ENCODE measurements at regions not wholly inside any gene's neighbourhood (a gene's known extent, or its start where the extent isn't known, plus 50 kb on each side); places are given as distances from the start of the nearest gene placed in this dataset.
"Not testable (repeated sequence)": the region's sequence is repeated elsewhere in the genome, so short reads cannot be mapped to it uniquely, and the experiment has no call there.

DNA sequence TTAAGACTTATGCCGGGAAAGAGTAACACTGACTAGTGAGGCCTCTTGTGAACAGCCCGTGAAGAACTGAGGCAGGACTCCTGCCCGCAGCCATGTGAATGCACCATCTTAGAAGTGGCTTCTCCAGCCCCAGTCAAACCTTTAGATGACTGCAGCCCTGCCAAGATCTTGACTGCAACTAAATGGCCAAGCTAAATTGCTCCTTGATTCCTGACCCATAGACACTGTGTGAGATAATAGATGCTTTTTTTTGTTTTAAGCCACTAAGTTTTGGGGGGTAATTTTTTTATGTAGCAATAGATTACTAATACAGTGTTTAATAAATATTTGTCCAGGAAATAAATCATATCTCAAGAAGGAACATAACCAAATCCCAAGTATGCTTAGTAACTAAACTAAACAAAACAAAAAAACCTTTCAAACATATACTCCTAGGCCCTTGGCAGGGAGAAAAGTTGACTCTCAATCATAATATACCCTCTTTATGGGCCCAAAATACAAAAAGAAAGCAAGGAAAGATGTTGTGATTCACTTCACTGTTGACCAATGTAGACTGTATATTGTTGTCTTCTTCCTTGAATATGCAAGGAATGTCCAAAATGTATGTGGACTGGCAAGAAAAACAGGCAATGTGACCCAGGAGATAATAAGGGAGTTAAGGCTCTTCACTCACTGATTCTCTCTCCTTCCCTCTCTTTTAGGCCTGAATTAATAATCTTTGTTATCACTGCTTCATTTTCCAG is 79.7 kb upstream of the ZNF366 start:
- no peak for DNase-seq

DNA sequence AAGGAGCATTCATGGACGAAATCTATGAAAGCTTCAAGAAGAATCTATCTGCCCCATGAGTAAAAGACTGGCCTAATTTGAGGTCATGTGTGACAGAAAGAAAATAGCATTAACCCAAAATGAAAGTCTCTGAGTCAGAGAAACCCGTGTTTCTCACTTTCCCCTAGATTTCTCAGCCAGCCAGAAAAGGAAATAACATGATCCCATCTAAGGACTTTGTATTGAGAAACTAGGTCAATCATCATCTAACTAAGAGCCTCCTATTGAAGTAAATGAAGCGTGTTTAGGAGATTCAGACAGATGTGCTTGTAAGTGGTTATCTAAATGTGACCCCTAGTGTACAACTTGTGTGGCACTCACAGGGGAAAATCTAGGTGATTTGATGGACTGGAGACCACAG is 77.3 kb upstream of the ZNF366 start:
- no peak for DNase-seq

DNA sequence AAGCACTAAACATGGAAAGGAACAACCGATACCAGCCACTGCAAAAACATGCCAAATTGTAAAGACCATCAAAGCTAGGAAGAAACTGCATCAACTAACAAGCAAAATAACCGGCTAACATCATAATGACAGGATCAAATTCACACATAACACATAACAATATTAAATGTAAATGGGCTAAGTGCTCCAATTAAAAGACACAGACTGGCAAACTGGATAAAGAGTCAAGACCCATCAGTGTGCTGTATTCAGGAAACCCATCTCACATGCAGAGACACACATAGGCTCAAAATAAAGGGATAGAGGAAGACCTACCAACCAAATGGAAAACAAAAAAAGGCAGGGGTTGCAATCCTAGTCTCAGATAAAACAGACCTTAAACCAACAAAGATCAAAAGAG is 72.1 kb upstream of the ZNF366 start:
- not testable (repeated sequence) for DNase-seq

DNA sequence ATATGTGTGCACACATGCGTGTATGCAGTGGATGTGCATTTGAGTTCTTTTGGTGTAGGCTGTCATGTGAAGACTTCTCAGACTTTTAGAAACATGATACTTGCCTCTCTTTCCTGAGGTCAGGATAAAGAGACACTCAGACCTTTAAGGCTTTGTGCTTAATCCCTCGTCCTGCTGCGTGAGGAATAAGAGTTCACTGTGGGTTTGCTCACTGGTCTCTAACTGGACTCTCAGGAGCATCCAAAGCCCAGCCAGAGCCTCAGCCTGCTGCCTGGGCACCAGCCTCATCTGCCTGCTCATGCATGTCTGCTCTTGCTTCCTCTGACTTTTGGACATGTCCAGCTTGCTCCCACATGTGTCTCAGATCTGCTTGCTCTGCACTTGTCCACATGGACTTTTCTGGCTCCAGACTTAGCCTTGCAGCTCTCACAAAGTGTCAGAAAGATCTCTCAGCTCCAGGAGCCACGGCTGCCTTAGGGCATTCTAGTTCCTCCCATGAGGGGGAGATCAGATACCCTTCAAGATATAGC is 65.1 kb upstream of the ZNF366 start:
- no peak for DNase-seq

DNA sequence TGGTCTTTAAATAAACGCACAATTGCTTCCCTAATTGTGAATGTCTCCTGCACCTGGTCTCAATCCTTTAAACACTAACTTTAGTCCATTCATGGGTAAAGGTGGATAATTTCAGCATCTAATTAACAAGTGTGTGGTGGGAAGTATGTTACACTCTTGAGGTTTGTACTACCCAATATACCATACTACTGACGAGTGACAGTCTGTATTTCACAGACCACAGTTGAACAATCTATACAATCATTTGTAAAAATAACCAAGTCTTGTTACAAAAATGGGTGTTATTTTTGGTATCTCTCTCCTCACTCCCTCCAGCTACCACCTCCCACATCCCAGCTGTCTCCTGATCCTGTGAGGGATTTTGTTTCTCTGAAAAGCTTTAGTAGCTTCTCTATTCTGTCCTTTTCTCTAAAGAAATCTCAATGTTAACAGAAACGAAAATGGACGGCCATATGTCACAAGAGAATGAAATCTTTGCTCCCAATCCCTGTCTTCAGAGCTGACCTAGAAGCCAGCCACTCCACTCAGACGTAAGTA is 62.3 kb upstream of the ZNF366 start:
- DNase-seq: no peak

DNA sequence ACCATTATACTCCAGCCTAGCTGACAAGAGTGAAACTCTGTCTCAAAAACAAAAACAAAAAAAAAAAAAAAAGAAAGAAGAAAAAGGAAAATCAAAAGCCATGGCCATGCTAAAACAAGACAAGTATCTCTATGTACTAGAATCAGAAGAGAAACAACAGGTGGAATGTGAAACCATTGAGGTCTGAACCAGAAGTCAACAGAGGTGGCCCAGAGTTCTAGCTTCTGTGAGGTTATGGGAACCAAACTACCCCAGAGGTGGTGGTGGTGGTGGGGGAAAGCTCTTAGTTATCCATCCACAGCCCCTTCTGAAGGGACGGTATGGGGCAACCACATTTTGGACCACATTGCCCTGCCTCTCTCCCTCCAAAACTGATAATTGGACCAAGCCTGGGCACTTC is 59.5 kb upstream of the ZNF366 start:
- DNase-seq: no peak

DNA sequence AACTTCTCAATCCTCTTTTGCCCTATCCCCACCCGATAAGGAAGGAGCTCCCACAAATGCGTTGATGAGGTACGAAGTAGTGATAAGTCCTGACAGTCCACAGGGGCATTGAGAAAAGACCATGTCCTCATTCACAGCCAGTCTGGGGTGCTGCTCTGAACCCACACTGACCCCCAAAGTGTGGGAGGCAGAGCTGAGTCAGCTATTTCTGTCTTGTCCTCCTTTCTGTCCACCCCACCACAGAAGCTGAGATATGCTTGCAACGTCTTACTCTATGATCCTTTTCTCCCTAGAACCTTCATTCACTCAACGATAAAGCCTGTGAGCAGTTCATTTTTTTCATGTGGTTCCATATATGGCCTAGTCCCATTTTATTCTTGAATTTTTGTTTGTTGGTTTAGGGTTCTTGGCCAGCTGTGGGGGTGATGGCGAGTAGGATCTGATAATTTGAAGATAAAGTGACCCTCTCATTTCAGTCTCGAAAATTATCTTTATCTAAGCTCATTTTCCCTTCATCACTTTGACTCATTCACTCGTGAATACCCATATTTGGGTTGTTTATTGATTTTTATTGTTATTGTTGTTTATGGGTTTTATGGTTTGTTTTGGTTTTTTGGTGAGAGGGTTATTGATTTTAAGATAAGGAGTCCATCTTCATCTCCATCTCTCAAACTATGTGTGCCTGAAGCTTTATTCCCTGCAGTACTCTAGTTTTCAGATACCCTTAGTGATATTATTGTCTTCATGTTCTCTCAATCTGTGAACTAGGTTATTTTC is 58.5 kb upstream of the ZNF366 start:
- no peak for DNase-seq

DNA sequence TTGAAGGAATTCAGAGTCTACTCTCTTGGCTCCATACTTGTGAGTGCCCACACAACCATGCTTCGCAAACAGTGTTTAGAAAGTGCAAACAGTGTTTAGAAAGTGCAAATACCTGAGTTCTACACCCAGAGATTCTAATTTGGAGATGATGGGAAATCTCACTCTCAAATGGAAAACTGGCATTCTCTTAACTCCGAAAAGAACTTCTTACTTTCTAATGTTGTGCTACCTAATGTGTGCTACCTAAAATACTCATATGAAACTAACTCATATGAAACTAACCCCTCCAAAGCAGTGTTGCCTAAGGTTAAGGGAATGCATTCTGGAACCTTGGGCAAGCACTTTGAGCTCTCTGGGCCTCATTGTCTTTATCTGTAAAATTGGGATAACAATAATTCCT is 55.5 kb upstream of the ZNF366 start:
- no peak for DNase-seq

DNA sequence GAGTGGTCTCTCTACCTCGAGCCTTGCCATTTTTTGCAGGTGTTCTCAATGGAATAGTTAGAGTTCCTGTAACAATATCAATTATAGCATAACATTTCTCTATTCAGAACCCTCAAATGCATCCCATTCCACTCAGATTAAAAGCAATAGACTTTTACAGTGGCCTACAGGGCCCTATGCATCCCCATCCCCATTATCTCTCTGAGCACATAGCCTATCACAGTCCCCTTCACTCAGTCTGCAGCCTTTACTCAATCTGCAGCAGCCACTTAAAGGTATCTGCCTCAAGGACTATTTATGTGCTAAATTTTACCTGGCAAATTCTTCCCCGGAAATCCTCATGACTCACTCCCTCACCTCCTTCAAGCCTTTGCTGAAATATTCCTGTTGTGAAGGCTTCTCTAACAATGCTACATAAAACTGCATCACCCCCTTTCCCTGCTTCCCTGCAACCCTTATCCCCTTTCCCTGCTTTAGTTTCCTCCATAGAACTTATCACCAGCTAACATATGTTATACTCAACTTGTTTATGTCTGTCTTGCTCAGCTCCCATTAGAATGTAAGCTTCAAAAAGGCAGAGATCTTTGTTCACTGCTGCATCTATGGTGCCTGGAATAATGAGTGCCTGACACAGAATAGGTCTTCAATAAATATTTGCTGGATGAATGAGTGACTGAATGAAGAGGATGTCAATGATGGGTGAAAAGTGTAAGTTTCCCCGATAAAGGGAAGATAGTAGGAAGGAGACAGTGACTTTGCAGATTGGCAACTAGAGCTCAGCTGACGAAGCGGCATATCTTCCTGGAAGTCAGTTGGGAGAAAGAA is 54.1 kb upstream of the ZNF366 start:
- DNase-seq: no peak

DNA sequence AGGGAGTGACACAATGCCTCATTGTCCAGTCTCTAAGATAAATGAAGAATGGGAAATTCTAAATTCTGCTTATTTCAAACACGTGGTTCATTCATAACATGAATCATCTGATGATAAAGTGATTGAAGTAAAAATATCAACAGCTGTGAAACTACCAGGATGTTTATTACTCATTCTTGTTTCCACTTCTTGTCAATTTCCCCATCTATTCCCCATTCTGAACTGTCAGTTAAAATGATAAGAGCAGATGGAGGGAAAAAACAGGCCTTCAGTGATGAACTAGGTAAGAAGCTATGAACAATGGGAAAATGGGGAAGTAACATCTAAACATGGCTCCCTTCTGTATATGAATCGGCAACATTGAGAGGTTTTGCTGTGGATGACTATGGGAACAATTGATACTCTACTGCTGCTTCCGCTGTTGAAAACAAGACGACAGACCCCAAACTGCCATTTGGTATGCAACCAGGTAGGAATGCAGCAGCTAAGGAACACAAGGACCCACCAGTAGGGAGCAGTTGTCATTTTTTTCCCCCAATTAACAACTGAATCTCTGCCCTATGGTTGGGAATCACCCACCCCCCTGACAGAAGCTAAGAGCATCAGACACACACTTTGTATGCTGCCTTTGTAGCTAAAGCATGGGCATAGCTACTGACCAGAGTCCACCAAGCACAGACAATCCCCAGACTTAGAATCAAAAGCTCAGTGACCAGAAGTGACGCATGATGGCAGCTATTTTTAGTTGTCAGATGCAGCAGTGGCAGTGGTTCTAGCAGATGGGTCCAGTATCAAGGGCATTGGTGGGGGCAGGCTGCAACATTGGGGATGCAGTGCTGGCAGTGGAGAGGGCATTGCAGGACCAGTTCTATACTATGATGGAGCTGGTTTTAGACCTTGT is 52.9 kb upstream of the ZNF366 start:
- no peak for DNase-seq

DNA sequence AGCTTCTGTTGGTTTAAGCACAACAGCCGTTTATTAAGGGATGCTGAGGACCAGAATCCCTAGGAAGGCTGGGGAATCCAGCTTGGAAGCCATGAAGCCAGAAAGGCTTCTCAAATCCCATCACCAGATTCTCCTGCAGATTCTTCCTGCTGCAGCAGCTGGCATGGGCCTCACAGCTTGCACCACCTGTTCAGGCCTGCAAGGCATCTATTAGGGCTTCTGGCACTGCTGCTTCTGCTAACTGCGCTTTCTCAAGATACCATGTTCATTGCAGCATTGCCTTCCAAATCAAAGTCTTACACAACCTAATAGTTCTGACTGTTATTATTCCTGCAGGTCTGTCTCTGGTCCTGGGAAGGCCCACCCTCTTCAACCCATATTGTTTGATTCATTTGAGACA is 51.2 kb upstream of the ZNF366 start:
- no peak for DNase-seq

DNA sequence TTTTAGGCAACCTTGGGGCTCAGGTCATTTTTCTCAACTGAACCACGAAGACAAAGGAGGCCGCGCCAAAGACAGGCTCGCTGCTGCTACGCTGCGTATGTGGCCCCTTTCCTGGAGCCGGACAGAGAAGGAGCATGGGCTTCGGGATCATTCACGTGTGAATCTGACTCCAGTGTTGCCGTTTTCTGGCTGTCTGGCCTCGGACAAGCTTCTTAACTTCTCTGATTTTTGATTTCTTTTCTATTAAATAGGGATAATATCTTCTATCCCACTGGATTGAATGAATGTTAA is 50.8 kb upstream of the ZNF366 start:
- DNase-seq: no peak

DNA sequence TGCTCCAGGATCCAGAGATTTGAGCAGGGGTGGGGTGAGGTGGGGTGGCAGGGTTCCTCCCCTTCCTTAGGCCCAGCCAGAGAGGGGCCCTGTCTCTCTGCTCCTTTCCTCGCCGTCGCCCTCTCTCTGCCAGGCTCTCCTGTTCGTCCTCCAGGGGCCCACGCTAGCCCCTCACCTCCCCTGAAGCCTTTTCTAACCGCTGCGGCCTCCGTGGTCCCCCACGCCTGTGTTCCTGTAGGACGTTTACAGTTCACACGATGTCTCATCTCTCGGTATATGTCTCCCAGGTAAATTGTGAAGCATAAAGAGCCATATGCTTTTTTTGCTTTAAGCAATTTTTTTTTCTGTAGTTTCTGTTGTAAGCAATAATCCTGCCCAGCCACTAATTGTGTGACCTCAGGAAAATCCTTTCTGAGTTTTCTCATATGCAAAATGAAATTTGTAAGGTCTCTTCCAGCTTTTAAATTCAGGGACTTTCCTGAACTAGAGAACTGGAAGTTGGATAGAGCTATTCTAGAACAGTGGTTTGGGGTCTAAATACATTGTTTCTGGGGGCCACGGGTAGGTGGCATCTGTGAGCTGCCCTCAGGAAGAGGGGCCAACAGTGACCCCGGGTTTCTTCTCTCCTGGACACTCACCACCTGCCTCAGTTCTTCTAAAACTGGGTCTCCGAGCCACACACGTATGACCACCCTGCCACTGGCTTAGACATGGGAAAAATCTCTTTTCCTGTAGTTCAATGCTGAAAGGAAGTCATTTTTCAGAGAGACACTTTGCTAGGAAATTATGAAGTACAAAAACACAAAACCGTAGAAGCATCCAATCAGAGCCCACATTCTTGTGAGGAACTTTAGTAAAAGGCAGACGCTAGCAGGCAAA is 50.2 kb upstream of the ZNF366 start:
- no peak for DNase-seq
